ENCODE measurements at regions not wholly inside any gene's neighbourhood (a gene's known extent, or its start where the extent isn't known, plus 50 kb on each side); places are given as distances from the start of the nearest gene placed in this dataset.

GRCh38 chr3:194971009-194971408, 285.3 kb downstream of the FAM43A start:
- no peak for TF ChIP-seq CTCF (IDR thresholded peaks at IDR 0.05; ENCODE audit: poor library complexity, severe bottlenecking)
- no peak for TF ChIP-seq REST (IDR thresholded peaks at IDR 0.05; ENCODE audit: borderline replicate concordance)
- TF ChIP-seq POLR2AphosphoS5 (IDR thresholded peaks at IDR 0.05) = no peak
- TF ChIP-seq TAF1 (IDR thresholded peaks at IDR 0.05; ENCODE audit: low read depth) = no peak
- TF ChIP-seq EP300 (conservative IDR thresholded peaks at IDR 0.05; ENCODE audit: poor library complexity, severe bottlenecking) = no peak
- TF ChIP-seq EZH2 (IDR thresholded peaks at IDR 0.05; ENCODE audit: borderline replicate concordance, insufficient read depth, low read length, poor library complexity, severe bottlenecking) = no peak
- no peak for TF ChIP-seq SMC3 (conservative IDR thresholded peaks at IDR 0.05; ENCODE audit: poor library complexity)
